Activated naive CD8-positive, alpha-beta T cell (primary cell): ENCODE measurements at regions not wholly inside any gene's neighbourhood (a gene's known extent, or its start where the extent isn't known, plus 50 kb on each side); places are given as distances from the start of the nearest gene placed in this dataset.

Source experiments
- H3K27ac Mint-ChIP-seq: one replicate; pipeline ENCODE4 v1.8.0; 2021; ENCODE audit warnings: mixed read lengths
- H3K27me3 Mint-ChIP-seq: one replicate; pipeline ENCODE4 v1.8.0; 2021; ENCODE audit warnings: mixed read lengths
- H3K36me3 Mint-ChIP-seq: one replicate; pipeline ENCODE4 v1.8.0; 2021; ENCODE audit warnings: mixed read lengths
- H3K4me1 Mint-ChIP-seq: one replicate; pipeline ENCODE4 v1.8.0; 2021; ENCODE audit warnings: low read depth, mixed read lengths
- H3K4me3 Mint-ChIP-seq: one replicate; pipeline ENCODE4 v1.8.0; 2021; ENCODE audit warnings: mild to moderate bottlenecking, mixed read lengths
- H3K9me3 Mint-ChIP-seq: one replicate; pipeline ENCODE4 v1.8.0; 2021; ENCODE audit warnings: low read depth, mixed read lengths

GRCh38 chr5:53183880-53184279, 74.3 kb upstream of the MOCS2 start:
- Mint-ChIP-seq H3K9me3 (no peaks in the 10 kb centered on the region), H3K27ac (no peak overlapping the region), H3K4me1 (peaks cover 8% of the 10 kb centered on the region), H3K27me3 (no peaks in the 10 kb centered on the region), H3K36me3 (no peaks in the 10 kb centered on the region), H3K4me3 (no peak overlapping the region)

- no peaks in the 10 kb centered on the region for H3K4me1 Mint-ChIP-seq
- H3K9me3 Mint-ChIP-seq: peaks cover 6% of the 10 kb centered on the region
- H3K27me3 Mint-ChIP-seq: peaks cover 12% of the 10 kb centered on the region
- H3K27ac Mint-ChIP-seq: no peak overlapping the region
- H3K4me3 Mint-ChIP-seq: no peak overlapping the region
- H3K36me3 Mint-ChIP-seq: no peaks in the 10 kb centered on the region
These were observed 82.1 kb upstream of the MOCS2 start for GRCh38 chr5:53191548-53192165.

- no peaks in the 10 kb centered on the region for H3K4me1 Mint-ChIP-seq
- no peak overlapping the region for H3K27ac Mint-ChIP-seq
- peaks cover 5% of the 10 kb centered on the region for H3K9me3 Mint-ChIP-seq
- H3K36me3 Mint-ChIP-seq: no peaks in the 10 kb centered on the region
- no peak overlapping the region for H3K4me3 Mint-ChIP-seq
- peaks cover 12% of the 10 kb centered on the region for H3K27me3 Mint-ChIP-seq
These were observed 84.5 kb upstream of the MOCS2 start for GRCh38 chr5:53194086-53194485.

GRCh38 chr5:53199882-53200281, 90.3 kb upstream of the MOCS2 start:
- H3K27me3 Mint-ChIP-seq: peaks cover 4% of the 10 kb centered on the region
- no peak overlapping the region for H3K27ac Mint-ChIP-seq
- no peaks in the 10 kb centered on the region for H3K4me1 Mint-ChIP-seq
- no peaks in the 10 kb centered on the region for H3K36me3 Mint-ChIP-seq
- no peak overlapping the region for H3K4me3 Mint-ChIP-seq
- no peaks in the 10 kb centered on the region for H3K9me3 Mint-ChIP-seq

- H3K4me3 Mint-ChIP-seq: no peak overlapping the region
- no peaks in the 10 kb centered on the region for H3K9me3 Mint-ChIP-seq
- no peaks in the 10 kb centered on the region for H3K4me1 Mint-ChIP-seq
- H3K36me3 Mint-ChIP-seq: no peaks in the 10 kb centered on the region
- peaks cover 3% of the 10 kb centered on the region for H3K27me3 Mint-ChIP-seq
- H3K27ac Mint-ChIP-seq: no peak overlapping the region
These were observed 90.7 kb upstream of the MOCS2 start for GRCh38 chr5:53200306-53200705.

GRCh38 chr5:53201746-53202145, 92.2 kb upstream of the MOCS2 start:
- Mint-ChIP-seq H3K27ac (no peak overlapping the region), H3K9me3 (no peaks in the 10 kb centered on the region), H3K36me3 (no peaks in the 10 kb centered on the region), H3K27me3 (peaks cover 3% of the 10 kb centered on the region), H3K4me1 (no peaks in the 10 kb centered on the region), H3K4me3 (no peak overlapping the region)

GRCh38 chr5:53206562-53206961, 97.0 kb upstream of the MOCS2 start:
- Mint-ChIP-seq H3K36me3 (no peaks in the 10 kb centered on the region), H3K27ac (no peak overlapping the region), H3K27me3 (peaks cover 3% of the 10 kb centered on the region), H3K4me3 (no peak overlapping the region), H3K9me3 (no peaks in the 10 kb centered on the region), H3K4me1 (no peaks in the 10 kb centered on the region)

- peaks cover 10% of the 10 kb centered on the region for H3K27me3 Mint-ChIP-seq
- no peak overlapping the region for H3K27ac Mint-ChIP-seq
- H3K9me3 Mint-ChIP-seq: peaks cover 7% of the 10 kb centered on the region
- peaks cover 2% of the 10 kb centered on the region for H3K36me3 Mint-ChIP-seq
- H3K4me1 Mint-ChIP-seq: no peaks in the 10 kb centered on the region
- H3K4me3 Mint-ChIP-seq: no peak overlapping the region
These were observed 102.2 kb upstream of the MOCS2 start for GRCh38 chr5:53211799-53212198.

GRCh38 chr5:53219174-53219573, 109.6 kb upstream of the MOCS2 start:
- peaks cover 7% of the 10 kb centered on the region for H3K9me3 Mint-ChIP-seq
- no peaks in the 10 kb centered on the region for H3K4me1 Mint-ChIP-seq
- no peak overlapping the region for H3K4me3 Mint-ChIP-seq
- peaks cover 8% of the 10 kb centered on the region for H3K27me3 Mint-ChIP-seq
- H3K36me3 Mint-ChIP-seq: no peaks in the 10 kb centered on the region
- H3K27ac Mint-ChIP-seq: no peak overlapping the region

GRCh38 chr5:53219610-53220009, 110.1 kb upstream of the MOCS2 start:
- Mint-ChIP-seq H3K27me3 (peaks cover 8% of the 10 kb centered on the region), H3K9me3 (peaks cover 7% of the 10 kb centered on the region), H3K4me3 (no peak overlapping the region)

GRCh38 chr5:53233645-53234405, 124.3 kb upstream of the MOCS2 start:
- Mint-ChIP-seq H3K27me3 (no peaks in the 10 kb centered on the region), H3K4me3 (no peak overlapping the region), H3K27ac (no peak overlapping the region), H3K4me1 (no peaks in the 10 kb centered on the region), H3K9me3 (no peaks in the 10 kb centered on the region), H3K36me3 (no peaks in the 10 kb centered on the region)

More at GRCh38 chr5:53219610-53220009, 110.1 kb upstream of the MOCS2 start:
- no peak overlapping the region for H3K27ac Mint-ChIP-seq
- H3K36me3 Mint-ChIP-seq: no peaks in the 10 kb centered on the region
- no peaks in the 10 kb centered on the region for H3K4me1 Mint-ChIP-seq

GRCh38 chr5:53236683-53237082, 127.1 kb upstream of the MOCS2 start:
- Mint-ChIP-seq H3K4me1 (no peaks in the 10 kb centered on the region), H3K27me3 (peaks cover 4% of the 10 kb centered on the region), H3K36me3 (no peaks in the 10 kb centered on the region), H3K4me3 (no peak overlapping the region), H3K9me3 (no peaks in the 10 kb centered on the region), H3K27ac (no peak overlapping the region)

GRCh38 chr5:53237876-53238275, 128.3 kb upstream of the MOCS2 start:
- H3K36me3 Mint-ChIP-seq: no peaks in the 10 kb centered on the region
- peaks cover 4% of the 10 kb centered on the region for H3K27me3 Mint-ChIP-seq
- no peaks in the 10 kb centered on the region for H3K9me3 Mint-ChIP-seq
- H3K4me3 Mint-ChIP-seq: no peak overlapping the region
- H3K27ac Mint-ChIP-seq: no peak overlapping the region
- no peaks in the 10 kb centered on the region for H3K4me1 Mint-ChIP-seq

- H3K27ac Mint-ChIP-seq: no peak overlapping the region
- peaks cover 4% of the 10 kb centered on the region for H3K27me3 Mint-ChIP-seq
- H3K4me1 Mint-ChIP-seq: no peaks in the 10 kb centered on the region
- no peak overlapping the region for H3K4me3 Mint-ChIP-seq
- H3K36me3 Mint-ChIP-seq: no peaks in the 10 kb centered on the region
- H3K9me3 Mint-ChIP-seq: no peaks in the 10 kb centered on the region
These were observed 129.9 kb upstream of the MOCS2 start for GRCh38 chr5:53239301-53239990.

- H3K36me3 Mint-ChIP-seq: no peaks in the 10 kb centered on the region
- no peak overlapping the region for H3K4me3 Mint-ChIP-seq
- H3K4me1 Mint-ChIP-seq: no peaks in the 10 kb centered on the region
- no peak overlapping the region for H3K27ac Mint-ChIP-seq
- peaks cover 4% of the 10 kb centered on the region for H3K27me3 Mint-ChIP-seq
- H3K9me3 Mint-ChIP-seq: no peaks in the 10 kb centered on the region
These were observed 131.1 kb upstream of the MOCS2 start for GRCh38 chr5:53240661-53241060.
